WTC11 (cell line): ENCODE measurements at regions not wholly inside any gene's neighbourhood (a gene's known extent, or its start where the extent isn't known, plus 50 kb on each side); places are given as distances from the start of the nearest gene placed in this dataset.

Experiments used
- CBFB ChIP-seq: sonication (generic); formaldehyde crosslinking; IDR thresholded peaks from 2 replicates; pipeline ENCODE4 v1.8.1; 2022; ENCODE audit warnings: mild to moderate bottlenecking, low read depth, missing genetic modification reagents
- ETV6 ChIP-seq: sonication (generic); formaldehyde crosslinking; IDR thresholded peaks from 2 replicates; pipeline ENCODE4 v1.8.1; 2022; ENCODE audit warnings: mild to moderate bottlenecking, missing genetic modification reagents
- FOXJ3 ChIP-seq: sonication (generic); formaldehyde crosslinking; IDR thresholded peaks from 2 replicates; pipeline ENCODE4 v1.9.0; 2021; ENCODE audit warnings: missing genetic modification reagents, mild to moderate bottlenecking, borderline replicate concordance
- MAX ChIP-seq: sonication (generic); formaldehyde crosslinking; IDR thresholded peaks from 2 replicates; pipeline ENCODE4 v1.8.0; 2022; ENCODE audit warnings: mild to moderate bottlenecking, missing genetic modification reagents
- NFE2L1 ChIP-seq: sonication (generic); formaldehyde crosslinking; IDR thresholded peaks from 2 replicates; pipeline ENCODE4 v1.8.1; 2023; ENCODE audit warnings: missing genetic modification reagents
- NR1H2 ChIP-seq: sonication (generic); formaldehyde crosslinking; IDR thresholded peaks from 2 replicates; pipeline ENCODE4 v1.9.0; 2021; ENCODE audit warnings: mild to moderate bottlenecking, moderate library complexity, missing genetic modification reagents
- ZNF138 ChIP-seq: sonication (generic); formaldehyde crosslinking; conservative IDR thresholded peaks from 2 replicates; pipeline ENCODE4 v1.8.1; 2022; ENCODE audit warnings: mild to moderate bottlenecking, moderate library complexity, missing genetic modification reagents
- ZSCAN18 ChIP-seq: fragments of 250-450 bp; sonication (Bioruptor Pico); IDR thresholded peaks from 2 replicates; pipeline ENCODE4 v2.1.2; 2022; ENCODE audit warnings: mild to moderate bottlenecking, moderate library complexity
- TF ChIP-seq, protein P1 (sequence below): fragments of 200-600 bp; IDR thresholded peaks from 2 replicates; pipeline ENCODE4 v1.8.0; 2022; ENCODE audit warnings: antibody characterized with exemption
- TF ChIP-seq, protein P2 (sequence below): sonication (generic); formaldehyde crosslinking; IDR thresholded peaks from 2 replicates; pipeline ENCODE4 v1.8.1; 2022; ENCODE audit warnings: mild to moderate bottlenecking, moderate library complexity, missing genetic modification reagents
- TF ChIP-seq, protein P3 (sequence below): sonication (generic); formaldehyde crosslinking; conservative IDR thresholded peaks from 2 replicates; pipeline ENCODE4 v1.8.1; 2023; ENCODE audit warnings: mild to moderate bottlenecking, low read depth, missing genetic modification reagents, moderate library complexity

DNA sequence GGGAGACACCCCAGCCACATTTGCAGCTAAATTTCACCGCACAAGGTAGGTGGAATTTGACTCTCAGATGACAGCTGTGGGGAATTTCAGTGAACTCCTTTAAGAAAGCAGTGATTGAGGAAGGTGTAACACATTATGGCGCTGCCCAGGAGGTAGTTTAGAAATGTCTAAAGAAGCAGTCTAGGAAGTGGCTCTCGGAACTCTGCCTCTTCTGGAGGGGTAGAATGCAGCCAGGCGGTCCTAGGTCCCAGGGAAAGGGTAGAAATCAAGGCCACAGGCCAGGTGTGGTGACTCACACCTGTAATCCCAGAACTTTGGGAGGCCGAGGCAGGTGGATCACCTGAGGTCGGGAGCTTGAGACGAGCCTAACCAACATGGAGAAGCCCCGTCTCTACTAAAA, 179.0 kb upstream of the HAAO start:
- TF ChIP-seq, protein P1, sequence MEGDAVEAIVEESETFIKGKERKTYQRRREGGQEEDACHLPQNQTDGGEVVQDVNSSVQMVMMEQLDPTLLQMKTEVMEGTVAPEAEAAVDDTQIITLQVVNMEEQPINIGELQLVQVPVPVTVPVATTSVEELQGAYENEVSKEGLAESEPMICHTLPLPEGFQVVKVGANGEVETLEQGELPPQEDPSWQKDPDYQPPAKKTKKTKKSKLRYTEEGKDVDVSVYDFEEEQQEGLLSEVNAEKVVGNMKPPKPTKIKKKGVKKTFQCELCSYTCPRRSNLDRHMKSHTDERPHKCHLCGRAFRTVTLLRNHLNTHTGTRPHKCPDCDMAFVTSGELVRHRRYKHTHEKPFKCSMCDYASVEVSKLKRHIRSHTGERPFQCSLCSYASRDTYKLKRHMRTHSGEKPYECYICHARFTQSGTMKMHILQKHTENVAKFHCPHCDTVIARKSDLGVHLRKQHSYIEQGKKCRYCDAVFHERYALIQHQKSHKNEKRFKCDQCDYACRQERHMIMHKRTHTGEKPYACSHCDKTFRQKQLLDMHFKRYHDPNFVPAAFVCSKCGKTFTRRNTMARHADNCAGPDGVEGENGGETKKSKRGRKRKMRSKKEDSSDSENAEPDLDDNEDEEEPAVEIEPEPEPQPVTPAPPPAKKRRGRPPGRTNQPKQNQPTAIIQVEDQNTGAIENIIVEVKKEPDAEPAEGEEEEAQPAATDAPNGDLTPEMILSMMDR, result no peak
- TF ChIP-seq, protein P2, sequence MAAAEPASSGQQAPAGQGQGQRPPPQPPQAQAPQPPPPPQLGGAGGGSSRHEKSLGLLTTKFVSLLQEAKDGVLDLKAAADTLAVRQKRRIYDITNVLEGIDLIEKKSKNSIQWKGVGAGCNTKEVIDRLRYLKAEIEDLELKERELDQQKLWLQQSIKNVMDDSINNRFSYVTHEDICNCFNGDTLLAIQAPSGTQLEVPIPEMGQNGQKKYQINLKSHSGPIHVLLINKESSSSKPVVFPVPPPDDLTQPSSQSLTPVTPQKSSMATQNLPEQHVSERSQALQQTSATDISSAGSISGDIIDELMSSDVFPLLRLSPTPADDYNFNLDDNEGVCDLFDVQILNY (CRISPR knock-in tag), result no peak
- TF ChIP-seq ETV6 (no peak), ZNF138 (CRISPR knock-in tag) (no peak), CBFB (no peak), NR1H2 (no peak), FOXJ3 (CRISPR knock-in tag) (no peak), MAX (CRISPR knock-in tag) (no peak), ZSCAN18 (CRISPR knock-in tag) (no peak), NFE2L1 (no peak)
- TF ChIP-seq, protein P3, sequence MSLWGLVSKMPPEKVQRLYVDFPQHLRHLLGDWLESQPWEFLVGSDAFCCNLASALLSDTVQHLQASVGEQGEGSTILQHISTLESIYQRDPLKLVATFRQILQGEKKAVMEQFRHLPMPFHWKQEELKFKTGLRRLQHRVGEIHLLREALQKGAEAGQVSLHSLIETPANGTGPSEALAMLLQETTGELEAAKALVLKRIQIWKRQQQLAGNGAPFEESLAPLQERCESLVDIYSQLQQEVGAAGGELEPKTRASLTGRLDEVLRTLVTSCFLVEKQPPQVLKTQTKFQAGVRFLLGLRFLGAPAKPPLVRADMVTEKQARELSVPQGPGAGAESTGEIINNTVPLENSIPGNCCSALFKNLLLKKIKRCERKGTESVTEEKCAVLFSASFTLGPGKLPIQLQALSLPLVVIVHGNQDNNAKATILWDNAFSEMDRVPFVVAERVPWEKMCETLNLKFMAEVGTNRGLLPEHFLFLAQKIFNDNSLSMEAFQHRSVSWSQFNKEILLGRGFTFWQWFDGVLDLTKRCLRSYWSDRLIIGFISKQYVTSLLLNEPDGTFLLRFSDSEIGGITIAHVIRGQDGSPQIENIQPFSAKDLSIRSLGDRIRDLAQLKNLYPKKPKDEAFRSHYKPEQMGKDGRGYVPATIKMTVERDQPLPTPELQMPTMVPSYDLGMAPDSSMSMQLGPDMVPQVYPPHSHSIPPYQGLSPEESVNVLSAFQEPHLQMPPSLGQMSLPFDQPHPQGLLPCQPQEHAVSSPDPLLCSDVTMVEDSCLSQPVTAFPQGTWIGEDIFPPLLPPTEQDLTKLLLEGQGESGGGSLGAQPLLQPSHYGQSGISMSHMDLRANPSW (CRISPR knock-in tag), result no peak
